ENCODE measurements at regions not wholly inside any gene's neighbourhood (a gene's known extent, or its start where the extent isn't known, plus 50 kb on each side); places are given as distances from the start of the nearest gene placed in this dataset.

DNA sequence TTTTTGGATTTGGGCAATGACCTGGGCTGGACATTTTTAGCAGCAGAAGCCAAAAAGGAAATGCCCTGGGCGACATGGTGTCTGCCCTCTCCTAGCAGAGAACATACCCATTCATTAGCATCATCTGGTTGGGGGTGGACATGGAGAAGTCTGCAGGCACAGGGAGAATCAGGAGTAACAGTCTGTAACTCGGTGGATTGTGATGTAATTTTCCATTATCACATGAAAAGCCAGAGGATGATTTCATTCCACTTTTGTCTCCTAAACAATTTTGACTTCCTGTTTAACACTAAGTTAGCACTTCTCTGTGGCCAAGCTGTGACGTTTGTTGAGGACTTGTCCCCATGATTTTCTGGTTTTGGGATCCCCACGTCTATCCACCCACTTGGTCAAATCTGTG lies 153.8 kb upstream of the HABP2 start:
- no peaks in the 10 kb centered on the region for H3K9me3 ChIP-seq
- TF ChIP-seq, protein P1, sequence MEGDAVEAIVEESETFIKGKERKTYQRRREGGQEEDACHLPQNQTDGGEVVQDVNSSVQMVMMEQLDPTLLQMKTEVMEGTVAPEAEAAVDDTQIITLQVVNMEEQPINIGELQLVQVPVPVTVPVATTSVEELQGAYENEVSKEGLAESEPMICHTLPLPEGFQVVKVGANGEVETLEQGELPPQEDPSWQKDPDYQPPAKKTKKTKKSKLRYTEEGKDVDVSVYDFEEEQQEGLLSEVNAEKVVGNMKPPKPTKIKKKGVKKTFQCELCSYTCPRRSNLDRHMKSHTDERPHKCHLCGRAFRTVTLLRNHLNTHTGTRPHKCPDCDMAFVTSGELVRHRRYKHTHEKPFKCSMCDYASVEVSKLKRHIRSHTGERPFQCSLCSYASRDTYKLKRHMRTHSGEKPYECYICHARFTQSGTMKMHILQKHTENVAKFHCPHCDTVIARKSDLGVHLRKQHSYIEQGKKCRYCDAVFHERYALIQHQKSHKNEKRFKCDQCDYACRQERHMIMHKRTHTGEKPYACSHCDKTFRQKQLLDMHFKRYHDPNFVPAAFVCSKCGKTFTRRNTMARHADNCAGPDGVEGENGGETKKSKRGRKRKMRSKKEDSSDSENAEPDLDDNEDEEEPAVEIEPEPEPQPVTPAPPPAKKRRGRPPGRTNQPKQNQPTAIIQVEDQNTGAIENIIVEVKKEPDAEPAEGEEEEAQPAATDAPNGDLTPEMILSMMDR (IDR thresholded peaks at IDR 0.05): no peak
- H3K36me3 ChIP-seq: no peaks in the 10 kb centered on the region
- no peak overlapping the region for H3K4me3 ChIP-seq
- no peak overlapping the region for H3K27ac ChIP-seq
- ATAC-seq (ENCODE audit: insufficient number of reproducible peaks, low FRiP score, low read depth) (no peak), DNase-seq (ENCODE audit: low spot score) (no peak)
- no peaks in the 10 kb centered on the region for H3K27me3 ChIP-seq (replicated peaks; ENCODE audit: insufficient read depth)
- no peaks in the 10 kb centered on the region for H3K4me1 ChIP-seq (ENCODE audit: control insufficient read depth in 1 of 2, low read depth in 2 of 2)

DNA sequence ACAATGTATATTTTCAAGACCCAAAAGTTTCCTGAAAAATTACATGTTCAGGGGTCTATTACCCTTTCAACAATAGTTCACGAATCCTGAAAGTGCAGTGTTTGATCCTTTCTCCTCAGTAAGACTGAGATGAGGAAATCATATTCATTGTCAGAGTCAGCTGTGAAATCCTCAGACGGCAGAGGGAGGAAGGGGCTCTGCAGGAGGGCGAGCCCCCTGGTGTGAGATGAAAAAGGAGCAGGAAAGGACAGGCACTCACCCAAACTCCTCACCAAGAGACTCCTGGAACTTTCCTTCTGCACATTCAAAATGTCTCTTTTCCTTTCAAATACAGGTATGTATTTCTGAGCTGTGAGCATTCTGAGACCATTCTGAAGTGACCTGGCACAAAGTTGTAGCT lies 150.3 kb upstream of the HABP2 start:
- H3K27ac ChIP-seq: no peak overlapping the region
- H3K4me1 ChIP-seq (ENCODE audit: control insufficient read depth in 1 of 2, low read depth in 2 of 2): no peaks in the 10 kb centered on the region
- no peaks in the 10 kb centered on the region for H3K9me3 ChIP-seq
- ATAC-seq (ENCODE audit: insufficient number of reproducible peaks, low FRiP score, low read depth): no peak
- H3K36me3 ChIP-seq: no peaks in the 10 kb centered on the region
- DNase-seq (ENCODE audit: low spot score): no peak
- no peaks in the 10 kb centered on the region for H3K27me3 ChIP-seq (replicated peaks; ENCODE audit: insufficient read depth)
- no peak overlapping the region for H3K4me3 ChIP-seq
- TF ChIP-seq, protein P1 (IDR thresholded peaks at IDR 0.05): no peak

DNA sequence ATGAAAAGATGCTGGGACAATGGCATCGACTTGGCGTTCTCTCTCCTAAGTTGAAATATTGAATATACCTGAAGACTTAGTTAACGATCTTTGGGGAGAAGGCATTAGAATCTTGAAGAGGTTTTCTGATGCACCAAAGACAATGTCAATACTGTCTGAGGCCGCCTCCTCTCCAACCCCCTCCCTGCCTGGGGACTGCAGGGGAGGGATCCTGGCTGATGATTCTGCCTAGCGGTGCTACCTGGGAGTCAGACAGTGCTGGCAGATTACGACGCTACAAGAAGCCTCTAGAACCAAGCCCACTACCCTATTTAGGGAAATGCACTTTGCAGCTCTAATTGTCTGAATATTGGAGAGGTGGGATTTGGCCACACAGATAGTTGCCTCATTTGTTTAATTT lies 145.6 kb upstream of the HABP2 start:
- ATAC-seq (ENCODE audit: insufficient number of reproducible peaks, low FRiP score, low read depth) (no peak), DNase-seq (ENCODE audit: low spot score) (no peak)
- TF ChIP-seq, protein P1 (IDR thresholded peaks at IDR 0.05): no peak
- H3K27me3 ChIP-seq (replicated peaks; ENCODE audit: insufficient read depth): no peaks in the 10 kb centered on the region
- no peak overlapping the region for H3K27ac ChIP-seq
- H3K4me1 ChIP-seq (ENCODE audit: control insufficient read depth in 1 of 2, low read depth in 2 of 2): no peaks in the 10 kb centered on the region
- no peaks in the 10 kb centered on the region for H3K9me3 ChIP-seq
- no peak overlapping the region for H3K4me3 ChIP-seq
- H3K36me3 ChIP-seq: no peaks in the 10 kb centered on the region

DNA sequence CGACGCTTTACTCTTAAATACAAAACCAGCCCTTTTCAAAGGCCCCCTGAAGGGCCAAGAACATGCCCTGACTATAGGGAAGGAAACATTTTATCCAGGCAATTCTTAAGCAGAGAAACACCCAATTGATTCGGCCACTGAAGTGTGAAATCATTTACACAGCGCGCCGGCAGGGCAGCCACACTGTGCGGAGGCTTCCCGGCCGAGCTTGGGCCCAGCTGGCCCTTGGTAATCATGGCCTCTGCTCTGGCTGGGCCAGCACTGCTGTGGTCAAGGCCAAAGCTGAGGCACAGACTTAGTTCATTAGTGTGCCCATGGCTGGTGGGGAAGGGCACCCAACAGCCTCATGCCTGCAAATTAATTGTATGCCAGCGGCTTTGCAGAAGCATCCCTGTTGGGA lies 143.7 kb upstream of the HABP2 start:
- TF ChIP-seq, protein P1 (IDR thresholded peaks at IDR 0.05): no peak
- Histone ChIP-seq H3K4me3 (no peak overlapping the region), H3K4me1 (ENCODE audit: control insufficient read depth in 1 of 2, low read depth in 2 of 2) (no peaks in the 10 kb centered on the region), H3K27ac (no peak overlapping the region), H3K27me3 (replicated peaks; ENCODE audit: insufficient read depth) (no peaks in the 10 kb centered on the region), H3K9me3 (no peaks in the 10 kb centered on the region), H3K36me3 (no peaks in the 10 kb centered on the region)
- no peak for DNase-seq (ENCODE audit: low spot score)
- ATAC-seq (ENCODE audit: insufficient number of reproducible peaks, low FRiP score, low read depth): no peak

DNA sequence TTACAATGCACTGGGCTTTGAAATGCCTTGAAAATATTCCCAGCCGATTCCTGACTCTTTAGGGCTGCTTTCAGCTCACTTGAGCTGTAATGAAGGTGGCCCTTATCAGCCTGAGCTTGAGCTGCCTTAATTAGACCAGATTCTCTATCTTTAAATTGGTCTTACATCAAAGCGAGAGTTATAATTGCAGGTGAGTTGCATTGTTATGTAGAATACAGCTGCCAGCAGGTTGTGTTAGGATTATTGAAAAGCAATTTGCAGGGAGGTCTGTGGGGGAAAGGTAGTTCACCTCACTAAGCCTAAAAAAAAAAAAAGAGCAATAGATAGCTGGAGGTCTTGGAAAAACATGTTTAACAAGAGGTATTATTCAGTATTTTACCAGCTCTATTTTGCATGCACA lies 142.2 kb upstream of the HABP2 start:
- H3K4me1 ChIP-seq (ENCODE audit: control insufficient read depth in 1 of 2, low read depth in 2 of 2): no peaks in the 10 kb centered on the region
- no peak for ATAC-seq (ENCODE audit: insufficient number of reproducible peaks, low FRiP score, low read depth)
- no peaks in the 10 kb centered on the region for H3K27me3 ChIP-seq (replicated peaks; ENCODE audit: insufficient read depth)
- TF ChIP-seq, protein P1 (IDR thresholded peaks at IDR 0.05): no peak
- H3K9me3 ChIP-seq: no peaks in the 10 kb centered on the region
- H3K36me3 ChIP-seq: no peaks in the 10 kb centered on the region
- DNase-seq (ENCODE audit: low spot score): no peak
- H3K4me3 ChIP-seq: no peak overlapping the region
- no peak overlapping the region for H3K27ac ChIP-seq
